Neural progenitor cell (in vitro differentiated cells): ENCODE measurements at regions not wholly inside any gene's neighbourhood (a gene's known extent, or its start where the extent isn't known, plus 50 kb on each side); places are given as distances from the start of the nearest gene placed in this dataset.

Source experiments
- DNase-seq: peaks from one replicate; pipeline ENCODE4 v3.0.0-alpha.2; 2016; ENCODE audit warnings: low spot score
- H2AFZ ChIP-seq: fragments of 200-600 bp; sonication (generic); replicated peaks from 2 replicates; pipeline ENCODE4 v1.6.1; 2016; ENCODE audit warnings: antibody characterized with exemption
- H3F3A ChIP-seq: fragments of 200-600 bp; sonication (generic); 2 replicates; pipeline ENCODE4 v1.6.1; 2016; ENCODE audit warnings: antibody characterized with exemption, low read depth
- H3K27ac ChIP-seq: fragments of 200-600 bp; sonication (generic); 2 replicates; pipeline ENCODE4 v1.5.1; 2016; ENCODE audit warnings: mild to moderate bottlenecking
- H3K27me3 ChIP-seq: fragments of 200-600 bp; sonication (generic); 2 replicates; pipeline ENCODE4 v1.6.1; 2016; ENCODE audit warnings: mild to moderate bottlenecking, moderate library complexity
- H3K36me3 ChIP-seq: fragments of 200-600 bp; sonication (generic); 2 replicates; pipeline ENCODE4 v1.5.1; 2016
- H3K4me1 ChIP-seq: fragments of 200-600 bp; sonication (generic); 2 replicates; pipeline ENCODE4 v1.6.1; 2016; ENCODE audit warnings: mixed run types
- H3K4me2 ChIP-seq: fragments of 200-600 bp; sonication (generic); 2 replicates; pipeline ENCODE4 v1.6.1; 2016
- H3K4me3 ChIP-seq: fragments of 200-600 bp; sonication (generic); 2 replicates; pipeline ENCODE4 v1.5.1; 2016
- H3K79me2 ChIP-seq: fragments of 200-600 bp; sonication (generic); 2 replicates; pipeline ENCODE4 v1.6.1; 2016; ENCODE audit warnings: low read depth
- H3K9ac ChIP-seq: fragments of 200-600 bp; sonication (generic); 2 replicates; pipeline ENCODE4 v1.6.1; 2016
- H3K9me3 ChIP-seq: fragments of 200-600 bp; sonication (generic); 2 replicates; pipeline ENCODE4 v1.5.1; 2016; ENCODE audit warnings: low read depth
- H4K20me1 ChIP-seq: fragments of 200-600 bp; sonication (generic); 2 replicates; pipeline ENCODE4 v1.6.1; 2016; ENCODE audit warnings: low read depth
- H3K27ac Mint-ChIP-seq: 3 replicates; pipeline ENCODE4 v1.8.0; 2021; ENCODE audit warnings: mixed read lengths
- H3K27me3 Mint-ChIP-seq: 2 replicates; pipeline ENCODE4 v1.8.0; 2022; ENCODE audit warnings: low read depth, mild to moderate bottlenecking, inconsistent platforms, moderate library complexity, mixed read lengths; ENCODE audit not compliant: insufficient read depth
- H3K36me3 Mint-ChIP-seq: 3 replicates; pipeline ENCODE4 v1.8.0; 2021; ENCODE audit warnings: mixed read lengths
- H3K4me1 Mint-ChIP-seq: 3 replicates; pipeline ENCODE4 v1.8.0; 2021; ENCODE audit warnings: mixed read lengths
- H3K4me3 Mint-ChIP-seq: 3 replicates; pipeline ENCODE4 v1.8.0; 2021; ENCODE audit warnings: mild to moderate bottlenecking, moderate library complexity, mixed read lengths
- H3K9me3 Mint-ChIP-seq: 3 replicates; pipeline ENCODE4 v1.8.0; 2020; ENCODE audit warnings: mixed read lengths
- EZH2 ChIP-seq: fragments of 200-600 bp; sonication (generic); IDR thresholded peaks from 2 replicates; pipeline ENCODE4 v1.6.1; 2017; ENCODE audit warnings: antibody characterized with exemption, mild to moderate bottlenecking, moderate library complexity
- EZH2phosphoT487 ChIP-seq: fragments of 200-600 bp; sonication (generic); IDR thresholded peaks from 2 replicates; pipeline ENCODE4 v1.6.1; 2017; ENCODE audit warnings: antibody characterized with exemption
- TF ChIP-seq, protein P1 (sequence below): fragments of 200-600 bp; sonication (generic); IDR thresholded peaks from 2 replicates; pipeline ENCODE4 v1.5.1; 2017; ENCODE audit warnings: antibody characterized with exemption, mild to moderate bottlenecking

DNA sequence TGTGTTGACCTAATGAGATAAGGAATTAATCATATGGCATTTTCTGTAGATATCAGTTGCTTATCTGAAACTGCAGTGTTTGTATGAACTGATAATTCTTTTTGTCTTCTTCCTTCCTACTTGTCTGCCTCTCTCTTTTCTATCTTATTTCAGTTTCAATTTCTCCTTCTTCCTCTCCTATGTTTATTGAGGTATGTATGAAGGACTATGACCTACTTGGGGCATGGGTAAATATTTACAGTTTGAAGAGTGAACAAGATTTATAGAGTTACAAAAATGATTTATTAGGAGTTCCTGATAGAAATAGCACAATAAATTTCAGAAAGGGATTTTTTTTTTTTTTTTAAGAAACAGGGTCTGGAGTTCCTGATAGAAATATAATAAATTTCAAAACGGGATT is 88.7 kb upstream of the MUCL1 start:
- Mint-ChIP-seq H3K27me3 (no peaks in the 10 kb centered on the region), H3K27ac (no peak overlapping the region), H3K4me1 (no peaks in the 10 kb centered on the region), H3K4me3 (no peak overlapping the region), H3K36me3 (no peaks in the 10 kb centered on the region), H3K9me3 (peaks cover 3% of the 10 kb centered on the region)
- Histone ChIP-seq H3K4me2 (no peak overlapping the region), H3K4me3 (no peak overlapping the region), H2AFZ (no peak overlapping the region), H3K27me3 (no peaks in the 10 kb centered on the region), H3K79me2 (no peaks in the 10 kb centered on the region), H3K9me3 (no peaks in the 10 kb centered on the region), H3K9ac (no peak overlapping the region), H3K27ac (no peak overlapping the region), H3K4me1 (no peaks in the 10 kb centered on the region), H4K20me1 (no peaks in the 10 kb centered on the region), H3K36me3 (no peaks in the 10 kb centered on the region), H3F3A (no peaks in the 10 kb centered on the region)
- DNase-seq, result no peak
- no peak for TF ChIP-seq EZH2phosphoT487
- no peak for TF ChIP-seq EZH2

DNA sequence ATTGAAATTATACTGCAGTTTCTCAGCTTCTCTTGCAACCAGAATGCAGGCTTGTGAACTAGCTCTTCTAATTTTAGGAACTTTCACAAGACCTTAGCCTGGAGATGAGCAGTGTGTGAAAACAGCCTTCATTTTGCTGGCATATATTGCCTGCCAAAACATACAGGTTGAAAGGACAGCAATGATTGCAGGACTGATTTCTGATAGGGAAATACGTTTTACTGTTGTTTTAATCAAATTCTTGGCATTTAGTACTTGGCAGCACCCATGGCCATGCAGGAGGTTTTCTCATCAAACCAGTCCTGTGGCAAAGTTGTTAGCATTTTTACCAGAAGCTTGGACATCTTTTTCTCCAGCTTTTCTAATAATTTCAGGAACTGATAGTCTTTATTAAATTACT is 91.9 kb upstream of the MUCL1 start:
- Histone ChIP-seq H3K27me3 (no peaks in the 10 kb centered on the region), H3K4me2 (no peak overlapping the region), H3K4me3 (no peak overlapping the region), H3K36me3 (no peaks in the 10 kb centered on the region), H3K9ac (no peak overlapping the region), H3K79me2 (no peaks in the 10 kb centered on the region), H3K27ac (no peak overlapping the region), H3F3A (no peaks in the 10 kb centered on the region), H3K9me3 (no peaks in the 10 kb centered on the region), H3K4me1 (no peaks in the 10 kb centered on the region), H4K20me1 (no peaks in the 10 kb centered on the region), H2AFZ (no peak overlapping the region)
- no peaks in the 10 kb centered on the region for H3K4me1 Mint-ChIP-seq
- no peak overlapping the region for H3K27ac Mint-ChIP-seq
- no peak for DNase-seq
- H3K9me3 Mint-ChIP-seq, result peaks cover 6% of the 10 kb centered on the region
- TF ChIP-seq EZH2, result no peak
- TF ChIP-seq, protein P1, sequence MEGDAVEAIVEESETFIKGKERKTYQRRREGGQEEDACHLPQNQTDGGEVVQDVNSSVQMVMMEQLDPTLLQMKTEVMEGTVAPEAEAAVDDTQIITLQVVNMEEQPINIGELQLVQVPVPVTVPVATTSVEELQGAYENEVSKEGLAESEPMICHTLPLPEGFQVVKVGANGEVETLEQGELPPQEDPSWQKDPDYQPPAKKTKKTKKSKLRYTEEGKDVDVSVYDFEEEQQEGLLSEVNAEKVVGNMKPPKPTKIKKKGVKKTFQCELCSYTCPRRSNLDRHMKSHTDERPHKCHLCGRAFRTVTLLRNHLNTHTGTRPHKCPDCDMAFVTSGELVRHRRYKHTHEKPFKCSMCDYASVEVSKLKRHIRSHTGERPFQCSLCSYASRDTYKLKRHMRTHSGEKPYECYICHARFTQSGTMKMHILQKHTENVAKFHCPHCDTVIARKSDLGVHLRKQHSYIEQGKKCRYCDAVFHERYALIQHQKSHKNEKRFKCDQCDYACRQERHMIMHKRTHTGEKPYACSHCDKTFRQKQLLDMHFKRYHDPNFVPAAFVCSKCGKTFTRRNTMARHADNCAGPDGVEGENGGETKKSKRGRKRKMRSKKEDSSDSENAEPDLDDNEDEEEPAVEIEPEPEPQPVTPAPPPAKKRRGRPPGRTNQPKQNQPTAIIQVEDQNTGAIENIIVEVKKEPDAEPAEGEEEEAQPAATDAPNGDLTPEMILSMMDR, result no peak
- TF ChIP-seq EZH2phosphoT487, result no peak
- H3K4me3 Mint-ChIP-seq, result no peak overlapping the region
- H3K27me3 Mint-ChIP-seq, result no peaks in the 10 kb centered on the region
- H3K36me3 Mint-ChIP-seq, result no peaks in the 10 kb centered on the region

DNA sequence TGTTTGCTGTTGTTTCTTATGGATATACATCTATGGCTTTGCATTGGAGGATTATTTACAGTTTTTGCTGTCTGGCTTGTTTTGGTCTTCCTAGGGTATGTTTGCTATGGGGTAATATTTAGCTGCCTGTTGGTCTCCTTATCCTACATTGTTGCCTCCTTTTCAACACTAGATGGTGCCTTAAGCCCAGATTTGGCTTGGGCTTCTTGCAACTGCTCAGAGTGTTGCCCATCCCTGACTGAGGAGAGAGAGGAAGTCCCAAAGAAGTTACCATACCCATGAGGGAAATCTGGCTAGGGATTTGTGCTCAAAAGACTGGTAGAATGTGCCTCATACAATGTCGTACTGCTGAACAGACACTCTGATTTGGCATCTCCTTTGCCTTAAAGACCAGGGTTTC is 94.6 kb upstream of the MUCL1 start:
- Histone ChIP-seq H3K4me3 (no peak overlapping the region), H3K4me1 (no peaks in the 10 kb centered on the region), H3K9me3 (no peaks in the 10 kb centered on the region), H3K27ac (no peak overlapping the region), H3K79me2 (no peaks in the 10 kb centered on the region), H3F3A (no peaks in the 10 kb centered on the region), H3K27me3 (no peaks in the 10 kb centered on the region), H3K36me3 (no peaks in the 10 kb centered on the region), H2AFZ (peak overlapping the region; percentile 85), H4K20me1 (no peaks in the 10 kb centered on the region), H3K9ac (no peak overlapping the region), H3K4me2 (no peak overlapping the region)
- no peak overlapping the region for H3K27ac Mint-ChIP-seq
- H3K27me3 Mint-ChIP-seq, result no peaks in the 10 kb centered on the region
- H3K9me3 Mint-ChIP-seq, result peaks cover 6% of the 10 kb centered on the region
- DNase-seq, result peak; percentile 82
- no peak overlapping the region for H3K4me3 Mint-ChIP-seq
- H3K36me3 Mint-ChIP-seq, result no peaks in the 10 kb centered on the region
- no peaks in the 10 kb centered on the region for H3K4me1 Mint-ChIP-seq
- TF ChIP-seq EZH2phosphoT487, result no peak
- TF ChIP-seq, protein P1, result peak; percentile 75

DNA sequence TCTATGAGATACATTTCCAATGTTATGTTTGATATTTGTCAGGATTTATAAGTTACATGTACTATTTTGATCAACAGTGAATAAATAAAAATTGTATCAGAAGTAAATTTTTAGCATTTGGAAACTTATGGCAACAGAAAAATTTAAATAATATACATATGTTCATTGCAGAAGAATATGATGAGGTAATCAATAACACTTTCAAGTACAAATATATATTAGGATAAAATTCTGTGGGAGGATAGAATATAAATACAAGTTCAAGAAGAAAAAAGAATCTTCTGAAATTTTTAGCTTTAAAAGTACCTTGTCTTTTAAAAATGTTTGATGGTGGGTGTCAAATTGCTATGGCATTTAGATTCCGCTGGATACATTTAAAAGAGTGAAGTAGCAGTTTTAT is 102.8 kb upstream of the MUCL1 start:
- no peaks in the 10 kb centered on the region for H3F3A ChIP-seq
- no peak overlapping the region for H3K9ac ChIP-seq
- H4K20me1 ChIP-seq, result no peaks in the 10 kb centered on the region
- no peaks in the 10 kb centered on the region for H3K9me3 ChIP-seq
- H3K27me3 ChIP-seq, result no peaks in the 10 kb centered on the region
- H3K27me3 Mint-ChIP-seq, result no peaks in the 10 kb centered on the region
- H2AFZ ChIP-seq, result no peak overlapping the region
- no peaks in the 10 kb centered on the region for H3K36me3 Mint-ChIP-seq
- no peak overlapping the region for H3K4me3 ChIP-seq
- H3K27ac Mint-ChIP-seq, result no peak overlapping the region
- H3K27ac ChIP-seq, result no peak overlapping the region
- H3K4me3 Mint-ChIP-seq, result no peak overlapping the region
- no peaks in the 10 kb centered on the region for H3K4me1 ChIP-seq
- H3K36me3 ChIP-seq, result no peaks in the 10 kb centered on the region
- TF ChIP-seq EZH2phosphoT487 (no peak), EZH2 (no peak)
- TF ChIP-seq, protein P1, result no peak
- DNase-seq, result no peak
- H3K4me2 ChIP-seq, result no peak overlapping the region
- no peaks in the 10 kb centered on the region for H3K4me1 Mint-ChIP-seq
- no peaks in the 10 kb centered on the region for H3K9me3 Mint-ChIP-seq
- no peaks in the 10 kb centered on the region for H3K79me2 ChIP-seq
